GM19468 (cell line): ENCODE measurements at regions not wholly inside any gene's neighbourhood (a gene's known extent, or its start where the extent isn't known, plus 50 kb on each side); places are given as distances from the start of the nearest gene placed in this dataset.
"Not testable (repeated sequence)": the region's sequence is repeated elsewhere in the genome, so short reads cannot be mapped to it uniquely, and the experiment has no call there.

Source experiments
- ATAC-seq: cut with Tn5 transposase; IDR thresholded peaks from one replicate; pipeline ENCODE4 v1.9.1; 2021; ENCODE audit warnings: mild to moderate bottlenecking, moderate library complexity, moderate number of reproducible peaks; ENCODE audit not compliant: unreplicated experiment; ENCODE audit errors: extremely low read depth

DNA sequence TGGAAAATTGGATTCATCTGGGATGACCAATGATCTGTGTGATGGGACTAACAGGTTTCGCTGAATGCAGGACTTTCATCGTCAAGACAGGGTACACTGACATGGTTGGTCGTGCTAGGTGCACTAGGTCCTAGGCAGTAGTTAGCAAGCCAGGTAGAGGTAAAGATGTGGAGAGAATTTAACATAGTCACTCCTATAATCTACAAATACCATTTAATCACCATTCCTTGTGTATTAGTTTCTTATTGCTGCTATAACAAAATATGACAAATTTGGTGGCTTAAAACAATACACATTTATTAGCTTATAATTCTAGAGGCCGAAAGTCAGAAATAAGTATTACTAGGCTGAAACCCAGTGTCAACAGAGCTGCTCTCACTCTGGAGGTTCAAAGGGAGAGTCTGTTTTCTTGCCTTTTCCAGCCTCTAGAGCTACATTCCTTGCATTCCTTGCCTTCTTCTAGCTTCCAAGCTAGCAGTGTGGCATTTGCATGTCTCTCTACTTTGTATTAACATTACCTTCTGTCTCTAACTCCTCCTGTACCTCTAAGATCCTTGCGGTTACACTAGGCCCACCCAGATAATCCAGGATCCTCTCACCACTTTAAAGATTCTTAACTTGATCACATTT, 98.7 kb upstream of the GRIA3 start:
- ATAC-seq = no peak

DNA sequence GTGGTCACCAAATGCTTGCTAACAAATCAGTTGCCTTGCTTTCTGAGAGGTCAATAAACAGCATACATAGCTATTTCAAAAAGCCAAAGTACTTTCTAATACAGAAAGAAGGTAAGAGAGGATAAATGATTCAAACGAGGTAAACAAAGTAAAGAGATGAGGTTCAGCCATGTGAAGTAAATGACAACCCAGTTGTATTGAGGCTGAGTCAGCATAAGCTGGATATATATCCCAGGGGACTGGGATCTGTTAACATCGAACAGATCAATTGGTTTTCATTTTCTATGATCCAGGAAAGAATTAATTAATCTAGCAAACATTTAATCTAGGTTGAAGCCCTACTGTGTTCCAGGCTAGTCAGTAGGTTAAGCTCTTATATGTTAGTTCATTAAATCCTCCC, 97.3 kb upstream of the GRIA3 start:
- ATAC-seq = no peak

GRCh38 chrX:123087326-123087725, 96.8 kb upstream of the GRIA3 start:
- ATAC-seq = no peak

DNA sequence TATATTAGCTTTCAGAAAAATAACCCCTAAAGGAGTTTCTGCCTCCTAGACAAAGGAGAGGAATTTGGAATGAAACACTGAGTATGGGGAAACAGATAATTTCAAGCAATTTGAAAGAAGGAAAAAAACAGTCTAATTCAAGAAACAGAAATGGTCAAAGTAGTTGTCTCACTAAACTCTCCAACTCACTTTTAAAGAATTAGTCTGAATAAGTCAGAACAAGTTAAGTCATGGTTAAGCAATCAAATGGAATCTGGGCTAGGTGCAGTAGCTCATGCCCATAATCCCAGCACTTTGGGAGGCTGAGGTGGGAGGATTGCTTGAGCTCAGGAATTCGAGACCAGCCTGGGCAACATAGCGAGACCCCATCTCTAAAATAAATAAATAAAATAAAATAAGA, 95.7 kb upstream of the GRIA3 start:
- no peak for ATAC-seq

DNA sequence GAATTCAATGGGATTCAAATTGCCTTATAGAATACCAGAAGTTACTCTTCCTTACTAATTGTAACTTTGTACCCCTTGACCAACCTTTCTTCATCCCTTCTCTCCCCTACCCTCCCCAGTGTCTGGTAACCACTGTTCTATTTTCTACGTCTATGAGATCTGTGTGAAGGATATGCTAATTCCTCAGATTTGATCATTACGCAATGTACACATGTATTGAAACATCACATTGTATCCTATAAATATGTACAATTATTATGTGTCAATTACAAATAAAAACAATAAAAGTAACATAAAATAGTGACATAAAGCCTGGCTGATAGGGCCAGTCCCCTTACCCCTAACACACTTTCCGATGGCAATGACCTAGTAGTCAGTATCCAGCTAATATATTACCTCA, 95.1 kb upstream of the GRIA3 start:
- ATAC-seq = no peak

DNA sequence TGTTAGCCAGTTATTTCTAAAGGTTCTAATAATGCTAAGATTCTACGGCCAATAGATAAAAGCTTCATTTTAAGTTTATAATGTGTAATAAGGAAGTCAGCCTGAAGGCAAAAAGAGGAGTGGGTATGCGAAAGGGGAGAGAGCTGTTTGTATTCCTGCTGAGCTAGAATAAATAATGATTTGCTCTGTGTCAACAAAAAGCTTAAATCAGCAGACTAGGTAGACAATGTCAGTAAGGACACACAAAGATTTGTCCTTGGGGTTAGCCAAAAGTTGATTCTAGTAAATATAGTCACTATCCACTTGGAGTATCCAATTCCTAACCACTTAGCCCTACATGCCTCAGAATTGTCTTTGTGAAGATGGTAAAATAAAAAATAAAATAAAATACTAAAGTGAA, 90.3 kb upstream of the GRIA3 start:
- no peak for ATAC-seq

DNA sequence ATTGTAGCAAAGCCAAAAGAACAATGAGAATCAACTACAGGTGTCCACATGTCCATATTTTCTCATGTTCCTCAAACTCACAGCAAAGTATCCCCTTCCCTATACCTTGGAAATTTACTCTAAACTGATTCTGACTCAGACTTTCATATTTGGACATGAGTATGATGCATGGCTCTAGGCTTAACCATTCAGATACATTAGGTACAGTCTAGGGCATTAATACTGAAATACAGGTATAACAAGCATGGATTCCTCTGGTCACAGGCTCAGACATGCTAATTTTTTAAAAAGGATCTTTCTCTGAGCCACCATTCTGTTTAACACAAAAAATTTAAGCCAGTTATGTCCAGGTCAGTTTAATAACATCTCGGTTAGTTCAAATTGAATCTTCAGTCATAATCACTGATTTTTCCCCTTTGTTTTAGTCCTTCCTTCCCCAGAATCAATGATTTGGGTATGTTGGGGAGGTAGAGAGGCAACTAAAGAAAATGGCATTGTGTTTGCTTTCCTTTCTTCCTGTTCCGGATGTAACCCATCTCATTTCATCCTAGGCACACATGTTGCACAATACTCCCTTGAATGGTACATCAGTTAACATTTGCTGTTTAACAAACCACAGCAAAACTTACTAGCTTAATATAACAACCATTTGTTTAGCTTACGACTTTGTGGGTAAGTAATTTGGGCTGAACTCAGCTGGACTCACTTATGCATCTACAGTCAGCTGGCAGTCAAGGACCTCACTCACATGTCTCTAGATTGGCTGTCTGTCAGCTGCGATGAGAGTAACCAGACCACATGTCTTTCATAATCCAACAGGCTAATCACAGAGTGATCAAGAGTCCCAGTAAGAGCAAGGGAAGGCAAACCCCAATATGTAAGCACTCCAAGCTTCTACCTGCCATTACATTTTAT, 75.3 kb upstream of the GRIA3 start:
- ATAC-seq = no peak

GRCh38 chrX:123121241-123121640, 62.8 kb upstream of the GRIA3 start:
- ATAC-seq = no peak

GRCh38 chrX:123129805-123130204, 54.3 kb upstream of the GRIA3 start:
- not testable (repeated sequence) for ATAC-seq
